ENCODE measurements at regions not wholly inside any gene's neighbourhood (a gene's known extent, or its start where the extent isn't known, plus 50 kb on each side); places are given as distances from the start of the nearest gene placed in this dataset.

- Histone ChIP-seq H3K27me3 (no peaks in the 10 kb centered on the region), H3K9me3 (replicated peaks in 1 of 3) (no peaks in the 10 kb centered on the region), H3K4me1 (replicated peaks in 1 of 2) (no peaks in the 10 kb centered on the region), H3K27ac (no peak overlapping the region), H3K4me3 (no peak overlapping the region), H3K36me3 (replicated peaks in 1 of 2) (no peaks in the 10 kb centered on the region)
- TF ChIP-seq POLR2A (IDR thresholded peaks at IDR 0.05) = no peak
- TF ChIP-seq, protein P1, sequence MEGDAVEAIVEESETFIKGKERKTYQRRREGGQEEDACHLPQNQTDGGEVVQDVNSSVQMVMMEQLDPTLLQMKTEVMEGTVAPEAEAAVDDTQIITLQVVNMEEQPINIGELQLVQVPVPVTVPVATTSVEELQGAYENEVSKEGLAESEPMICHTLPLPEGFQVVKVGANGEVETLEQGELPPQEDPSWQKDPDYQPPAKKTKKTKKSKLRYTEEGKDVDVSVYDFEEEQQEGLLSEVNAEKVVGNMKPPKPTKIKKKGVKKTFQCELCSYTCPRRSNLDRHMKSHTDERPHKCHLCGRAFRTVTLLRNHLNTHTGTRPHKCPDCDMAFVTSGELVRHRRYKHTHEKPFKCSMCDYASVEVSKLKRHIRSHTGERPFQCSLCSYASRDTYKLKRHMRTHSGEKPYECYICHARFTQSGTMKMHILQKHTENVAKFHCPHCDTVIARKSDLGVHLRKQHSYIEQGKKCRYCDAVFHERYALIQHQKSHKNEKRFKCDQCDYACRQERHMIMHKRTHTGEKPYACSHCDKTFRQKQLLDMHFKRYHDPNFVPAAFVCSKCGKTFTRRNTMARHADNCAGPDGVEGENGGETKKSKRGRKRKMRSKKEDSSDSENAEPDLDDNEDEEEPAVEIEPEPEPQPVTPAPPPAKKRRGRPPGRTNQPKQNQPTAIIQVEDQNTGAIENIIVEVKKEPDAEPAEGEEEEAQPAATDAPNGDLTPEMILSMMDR (IDR thresholded peaks at IDR 0.05) = no peak
- intact Hi-C loops (cut with DNase I) = no loop called here
- DNase-seq = no peak
- 67 to 79% (median 77%) methylated on average over 5 of the region's 5 CpGs for WGBS, 4 donors
Measured at GRCh38 chr6:21390532-21391213, 202.9 kb upstream of the SOX4 start.

- TF ChIP-seq, protein P1 (IDR thresholded peaks at IDR 0.05) = no peak
- intact Hi-C loops (cut with DNase I) = no loop called here
- WGBS, 4 donors = 78 to 94% (median 92%) methylated on average over 2 of the region's 2 CpGs
- Histone ChIP-seq H3K36me3 (replicated peaks in 1 of 2) (no peaks in the 10 kb centered on the region), H3K27ac (no peak overlapping the region), H3K4me1 (replicated peaks in 1 of 2) (no peaks in the 10 kb centered on the region), H3K4me3 (no peak overlapping the region), H3K9me3 (replicated peaks in 1 of 3) (no peaks in the 10 kb centered on the region), H3K27me3 (no peaks in the 10 kb centered on the region)
- DNase-seq = no peak
Measured at GRCh38 chr6:21392177-21392576, 201.4 kb upstream of the SOX4 start.

DNA sequence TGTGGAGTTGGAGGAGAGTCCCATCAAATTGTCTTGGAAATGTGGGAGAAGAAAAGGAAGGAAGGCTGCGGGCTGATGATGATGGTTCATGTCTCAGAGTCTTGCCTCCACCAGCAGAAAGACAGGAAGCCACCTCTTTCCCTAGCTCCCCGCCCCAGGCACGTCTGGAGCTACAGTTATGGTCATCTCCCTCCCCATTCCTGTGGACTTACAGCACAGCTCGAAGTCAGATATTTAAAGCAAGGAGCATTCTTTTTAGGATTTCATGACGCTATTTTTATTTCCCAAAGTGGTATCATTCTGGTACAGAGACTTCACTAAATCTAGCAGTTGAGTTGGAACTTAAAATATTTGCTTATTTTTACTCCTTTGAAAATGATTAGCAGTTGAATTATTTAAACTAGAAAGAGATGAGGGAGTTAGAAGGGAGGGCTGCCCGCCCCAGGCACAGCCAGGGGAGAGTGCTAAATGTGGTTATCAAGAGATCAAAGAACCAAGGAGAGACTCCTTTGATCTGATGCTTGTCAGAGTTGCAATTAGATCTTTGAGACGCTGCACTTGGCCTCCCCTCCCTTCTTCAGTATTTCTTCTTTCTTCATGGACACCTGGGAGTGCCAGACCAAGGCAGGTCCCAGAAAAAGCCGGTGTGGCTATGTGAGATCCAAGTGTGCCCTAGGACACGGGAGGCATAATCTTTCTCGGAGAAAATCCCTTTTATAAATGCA is 199.9 kb upstream of the SOX4 start:
- H3K4me1 ChIP-seq (replicated peaks in 1 of 2) = no peaks in the 10 kb centered on the region
- TF ChIP-seq POLR2A (IDR thresholded peaks at IDR 0.05) = no peak
- TF ChIP-seq, protein P1 (IDR thresholded peaks at IDR 0.05) = no peak
- 60 to 71% (median 60%) methylated on average over 10 of the region's 10 CpGs for WGBS, 4 donors
- no peaks in the 10 kb centered on the region for H3K36me3 ChIP-seq (replicated peaks in 1 of 2)
- no peak for DNase-seq
- no peak overlapping the region for H3K4me3 ChIP-seq
- H3K27ac ChIP-seq = no peak overlapping the region
- intact Hi-C loops (cut with DNase I) = no loop called here
- no peaks in the 10 kb centered on the region for H3K27me3 ChIP-seq
- no peaks in the 10 kb centered on the region for H3K9me3 ChIP-seq (replicated peaks in 1 of 3)

- no peak for DNase-seq
- no peak overlapping the region for H3K4me3 ChIP-seq
- H3K36me3 ChIP-seq (replicated peaks in 1 of 2) = no peaks in the 10 kb centered on the region
- H3K4me1 ChIP-seq (replicated peaks in 1 of 2) = no peaks in the 10 kb centered on the region
- TF ChIP-seq, protein P1 (IDR thresholded peaks at IDR 0.05) = no peak
- no peak for TF ChIP-seq POLR2A (IDR thresholded peaks at IDR 0.05)
- intact Hi-C loops (cut with DNase I) = no loop called here
- no peak overlapping the region for H3K27ac ChIP-seq
- H3K27me3 ChIP-seq = no peaks in the 10 kb centered on the region
- no peaks in the 10 kb centered on the region for H3K9me3 ChIP-seq (replicated peaks in 1 of 3)
- WGBS, 4 donors = 6 to 54% (median 48%) methylated on average over 2 of the region's 2 CpGs
Measured at GRCh38 chr6:21395121-21395520, 198.4 kb upstream of the SOX4 start.

All from adrenal gland (tissue), 9 donors.